ENCODE measurements at regions not wholly inside any gene's neighbourhood (a gene's known extent, or its start where the extent isn't known, plus 50 kb on each side); places are given as distances from the start of the nearest gene placed in this dataset.

DNA sequence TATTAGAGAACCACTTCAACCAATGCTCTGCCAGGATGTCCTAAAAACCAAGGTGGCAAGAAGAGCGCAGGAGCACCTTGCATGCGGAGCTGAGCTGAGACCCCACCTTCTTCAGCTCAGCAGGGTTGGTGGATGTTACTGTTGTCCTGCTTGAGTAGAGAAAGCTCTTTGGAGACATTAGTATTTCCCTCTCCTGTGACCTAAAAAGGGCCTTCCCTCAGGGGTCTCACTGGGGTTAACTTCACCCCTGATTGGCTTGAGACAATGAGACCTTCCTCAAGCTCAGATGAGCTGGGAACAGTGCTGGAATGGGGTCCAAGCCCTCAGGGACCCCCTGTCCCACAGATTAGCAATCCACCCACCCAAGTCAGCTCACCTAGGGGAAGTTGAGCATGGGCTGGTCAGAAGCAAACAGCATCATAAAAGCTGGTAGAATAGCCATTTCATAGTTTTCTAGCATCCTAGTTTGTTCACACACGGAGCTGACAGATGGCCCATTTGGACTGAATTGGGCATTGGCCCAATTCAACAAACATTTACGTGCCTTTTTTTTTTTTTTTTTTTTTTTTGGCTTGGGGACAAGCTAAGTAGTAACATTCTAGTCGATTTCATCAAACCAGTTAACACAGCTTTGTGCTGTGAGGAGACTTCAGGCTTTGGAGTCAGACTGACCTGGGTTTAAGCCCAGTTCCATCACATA is 100.6 kb upstream of the HABP2 start:
- TF ChIP-seq TAF1 (IDR thresholded peaks at IDR 0.05; ENCODE audit: low read depth, low read length): no peak
- no peak for TF ChIP-seq POLR2AphosphoS5 (IDR thresholded peaks at IDR 0.05; ENCODE audit: low read depth, low read length)
- no peak for TF ChIP-seq POLR2A (IDR thresholded peaks at IDR 0.05; ENCODE audit: low read depth, low read length)
- TF ChIP-seq POU2F2 (IDR thresholded peaks at IDR 0.05; ENCODE audit: low read depth, low read length): no peak
- no peak for TF ChIP-seq PAX5 (IDR thresholded peaks at IDR 0.05; ENCODE audit: insufficient read depth, low read length, severe bottlenecking)
- TF ChIP-seq SPI1 (IDR thresholded peaks at IDR 0.05; ENCODE audit: low read depth, low read length): no peak

Data from GM12891 (cell line).